Fibroblast of lung (primary cell): ENCODE measurements at regions not wholly inside any gene's neighbourhood (a gene's known extent, or its start where the extent isn't known, plus 50 kb on each side); places are given as distances from the start of the nearest gene placed in this dataset.

ENCODE experiments used
- DNase-seq, 2 donors: peaks; one replicate each; pipeline versions ENCODE4 v3.0.0 to v3.0.0-alpha.2; 2010; ENCODE audit warnings: low read depth in 2 of 2
- H2AFZ ChIP-seq: 2 replicates; pipeline ENCODE4 v1.5.1; 2012; ENCODE audit warnings: low read length, control low read depth, inconsistent platforms
- H3K27ac ChIP-seq: 2 replicates; pipeline ENCODE4 v1.5.1; 2011; ENCODE audit warnings: low read length, control low read depth; ENCODE audit not compliant: insufficient read depth
- H3K27me3 ChIP-seq: 2 replicates; pipeline ENCODE4 v1.5.1; 2011; ENCODE audit warnings: mild to moderate bottlenecking, low read length; ENCODE audit not compliant: control insufficient read depth, insufficient read depth
- H3K36me3 ChIP-seq: 2 replicates; pipeline ENCODE4 v1.5.1; 2011; ENCODE audit warnings: low read length; ENCODE audit not compliant: control insufficient read depth, insufficient read depth
- H3K4me1 ChIP-seq: 2 replicates; pipeline ENCODE4 v1.5.1; 2011; ENCODE audit warnings: low read length; ENCODE audit not compliant: control insufficient read depth, insufficient read depth; ENCODE audit errors: extremely low read depth
- H3K4me2 ChIP-seq: 2 replicates; pipeline ENCODE4 v1.5.1; 2011; ENCODE audit warnings: low read length, control low read depth; ENCODE audit not compliant: insufficient read depth; ENCODE audit errors: extremely low read depth
- H3K4me3 ChIP-seq, 4 experiments: fragments of 200-600 bp in 1 of 4; sonication (generic) in 1 of 4; replicated peaks in 1 of 4; 2 replicates each; pipeline ENCODE4 v1.5.1; 2011 to 2016; ENCODE audit warnings: low read length in 4 of 4, low read depth in 3 of 4, mild to moderate bottlenecking in 3 of 4, control low read depth in 2 of 4, inconsistent platforms in 1 of 4, mixed read lengths in 1 of 4; ENCODE audit not compliant: insufficient read depth in 1 of 4; ENCODE audit errors: control extremely low read depth in 1 of 4
- H3K79me2 ChIP-seq: 2 replicates; pipeline ENCODE4 v1.5.1; 2012; ENCODE audit warnings: mild to moderate bottlenecking, low read length, inconsistent platforms; ENCODE audit not compliant: control insufficient read depth, insufficient read depth
- H3K9ac ChIP-seq: 2 replicates; pipeline ENCODE4 v1.5.1; 2011; ENCODE audit warnings: mild to moderate bottlenecking, low read length, control low read depth; ENCODE audit not compliant: insufficient read depth
- H3K9me3 ChIP-seq: 2 replicates; pipeline ENCODE4 v1.5.1; 2012; ENCODE audit warnings: low read depth, low read length; ENCODE audit not compliant: control insufficient read depth, insufficient read depth
- H4K20me1 ChIP-seq: 2 replicates; pipeline ENCODE4 v1.5.1; 2011; ENCODE audit warnings: low read length; ENCODE audit not compliant: control insufficient read depth, insufficient read depth; ENCODE audit errors: extremely low read depth
- EZH2 ChIP-seq: IDR thresholded peaks from 2 replicates; pipeline ENCODE4 v1.5.1; 2012; ENCODE audit warnings: low read length, control low read depth, mild to moderate bottlenecking; ENCODE audit errors: missing control alignments
- TF ChIP-seq, protein P1 (sequence below), 2 donors: IDR thresholded peaks in 1 of 2; conservative IDR thresholded peaks in 1 of 2; 1 replicate in 1 of 2; 2 replicates in 1 of 2; pipeline ENCODE4 v1.5.1; 2011 to 2012; ENCODE audit warnings: low read length in 2 of 2, control low read depth in 1 of 2, inconsistent platforms in 1 of 2, low read depth in 1 of 2, mild to moderate bottlenecking in 1 of 2

DNA sequence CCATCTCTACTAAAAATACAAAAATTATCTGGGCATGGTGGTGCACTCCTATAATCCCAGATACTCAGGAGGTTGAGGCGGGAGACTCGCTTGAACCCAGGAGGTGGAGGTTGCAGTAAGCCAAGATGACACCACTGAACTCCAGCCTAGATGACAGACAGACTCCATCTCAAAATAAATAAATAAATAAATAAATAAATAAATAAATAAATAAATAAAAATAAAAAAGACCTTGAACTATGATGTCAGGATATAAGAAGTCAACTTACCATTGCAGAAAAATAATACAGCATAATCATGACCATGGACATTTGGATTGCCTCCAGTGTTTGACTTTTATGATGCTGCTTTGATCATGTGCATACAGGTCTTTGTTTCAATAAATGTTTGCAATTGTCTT lies 484.3 kb upstream of the ROBO1 start:
- no peak for TF ChIP-seq EZH2
- TF ChIP-seq, protein P1, sequence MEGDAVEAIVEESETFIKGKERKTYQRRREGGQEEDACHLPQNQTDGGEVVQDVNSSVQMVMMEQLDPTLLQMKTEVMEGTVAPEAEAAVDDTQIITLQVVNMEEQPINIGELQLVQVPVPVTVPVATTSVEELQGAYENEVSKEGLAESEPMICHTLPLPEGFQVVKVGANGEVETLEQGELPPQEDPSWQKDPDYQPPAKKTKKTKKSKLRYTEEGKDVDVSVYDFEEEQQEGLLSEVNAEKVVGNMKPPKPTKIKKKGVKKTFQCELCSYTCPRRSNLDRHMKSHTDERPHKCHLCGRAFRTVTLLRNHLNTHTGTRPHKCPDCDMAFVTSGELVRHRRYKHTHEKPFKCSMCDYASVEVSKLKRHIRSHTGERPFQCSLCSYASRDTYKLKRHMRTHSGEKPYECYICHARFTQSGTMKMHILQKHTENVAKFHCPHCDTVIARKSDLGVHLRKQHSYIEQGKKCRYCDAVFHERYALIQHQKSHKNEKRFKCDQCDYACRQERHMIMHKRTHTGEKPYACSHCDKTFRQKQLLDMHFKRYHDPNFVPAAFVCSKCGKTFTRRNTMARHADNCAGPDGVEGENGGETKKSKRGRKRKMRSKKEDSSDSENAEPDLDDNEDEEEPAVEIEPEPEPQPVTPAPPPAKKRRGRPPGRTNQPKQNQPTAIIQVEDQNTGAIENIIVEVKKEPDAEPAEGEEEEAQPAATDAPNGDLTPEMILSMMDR (conservative IDR thresholded peaks at IDR 0.05 in 1 of 2, IDR thresholded peaks at IDR 0.05 in 1 of 2; ENCODE audit: low read depth in 1 of 2, low read length in 2 of 2): no peak
- no peaks in the 10 kb centered on the region for H3K27me3 ChIP-seq
- H3K36me3 ChIP-seq: no peaks in the 10 kb centered on the region
- no peaks in the 10 kb centered on the region for H4K20me1 ChIP-seq
- H3K4me2 ChIP-seq: no peak overlapping the region
- H2AFZ ChIP-seq: no peak overlapping the region
- H3K4me3 ChIP-seq: no peak overlapping the region
- H3K9me3 ChIP-seq: no peaks in the 10 kb centered on the region
- H3K4me1 ChIP-seq: no peaks in the 10 kb centered on the region
- no peak overlapping the region for H3K27ac ChIP-seq
- no peak overlapping the region for H3K9ac ChIP-seq
- H3K79me2 ChIP-seq: no peaks in the 10 kb centered on the region
- DNase-seq: no peak

DNA sequence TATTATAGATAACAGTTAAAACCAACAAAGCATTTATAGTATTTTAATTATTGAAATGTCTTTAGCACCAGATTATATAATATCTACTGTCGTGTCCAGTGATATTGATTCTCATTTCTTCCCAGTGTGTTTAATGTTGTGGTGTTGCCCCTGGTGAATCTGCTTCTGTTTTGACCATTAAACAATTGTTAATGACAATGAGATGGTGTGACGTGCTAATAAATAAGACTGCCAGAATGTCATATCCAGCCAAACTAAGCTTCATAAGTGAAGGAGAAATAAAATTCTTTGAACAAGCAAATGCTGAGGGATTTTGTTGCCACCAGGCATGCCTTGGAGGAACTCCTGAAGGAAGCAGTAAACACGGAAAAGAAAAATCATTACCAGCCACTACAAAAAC lies 480.0 kb upstream of the ROBO1 start:
- TF ChIP-seq, protein P1 (conservative IDR thresholded peaks at IDR 0.05 in 1 of 2, IDR thresholded peaks at IDR 0.05 in 1 of 2; ENCODE audit: low read depth in 1 of 2, low read length in 2 of 2): no peak
- Histone ChIP-seq H3K4me3 (no peak overlapping the region), H3K4me2 (no peak overlapping the region), H3K4me1 (no peaks in the 10 kb centered on the region), H4K20me1 (no peaks in the 10 kb centered on the region), H2AFZ (no peak overlapping the region), H3K36me3 (no peaks in the 10 kb centered on the region), H3K79me2 (no peaks in the 10 kb centered on the region), H3K27ac (no peak overlapping the region), H3K9ac (no peak overlapping the region), H3K9me3 (no peaks in the 10 kb centered on the region), H3K27me3 (no peaks in the 10 kb centered on the region)
- no peak for DNase-seq

DNA sequence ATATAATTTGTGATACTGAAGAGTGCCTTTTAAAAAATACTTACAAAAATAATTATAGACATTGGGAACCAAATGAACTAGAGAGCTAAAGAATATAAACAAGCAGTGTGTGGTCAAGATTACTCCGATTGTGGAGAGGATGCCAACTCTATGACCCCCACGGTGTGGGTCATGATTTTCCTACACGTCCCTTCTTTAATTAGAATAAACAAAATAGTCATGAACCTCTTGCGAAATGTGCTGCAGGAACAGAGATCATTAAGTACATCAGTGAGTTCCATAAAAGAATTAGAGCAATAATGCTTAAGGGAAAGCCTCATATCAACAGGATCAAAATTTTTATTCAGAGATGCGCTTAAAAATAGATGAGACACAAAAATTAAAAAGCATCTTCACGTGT lies 476.6 kb upstream of the ROBO1 start:
- H4K20me1 ChIP-seq: no peaks in the 10 kb centered on the region
- no peaks in the 10 kb centered on the region for H3K4me1 ChIP-seq
- H3K27me3 ChIP-seq: no peaks in the 10 kb centered on the region
- no peaks in the 10 kb centered on the region for H3K9me3 ChIP-seq
- no peak overlapping the region for H3K27ac ChIP-seq
- H3K4me2 ChIP-seq: no peak overlapping the region
- no peak for TF ChIP-seq EZH2
- TF ChIP-seq, protein P1 (conservative IDR thresholded peaks at IDR 0.05 in 1 of 2, IDR thresholded peaks at IDR 0.05 in 1 of 2; ENCODE audit: low read depth in 1 of 2, low read length in 2 of 2): no peak
- no peaks in the 10 kb centered on the region for H3K36me3 ChIP-seq
- peak; percentile 56 to 96 for DNase-seq
- no peak overlapping the region for H3K4me3 ChIP-seq
- no peaks in the 10 kb centered on the region for H3K79me2 ChIP-seq
- no peak overlapping the region for H2AFZ ChIP-seq
- no peak overlapping the region for H3K9ac ChIP-seq
